OCI-LY1 (cell line): ENCODE measurements at regions not wholly inside any gene's neighbourhood (a gene's known extent, or its start where the extent isn't known, plus 50 kb on each side); places are given as distances from the start of the nearest gene placed in this dataset.

Experiments
- CTCF ChIP-seq: fragments of 200-600 bp; sonication (generic), shearing (Covaris generic); IDR thresholded peaks from 2 replicates; pipeline ENCODE4 v1.5.1; 2017; ENCODE audit warnings: mild to moderate bottlenecking, antibody characterized with exemption, low read length, moderate library complexity, mixed read lengths
- EZH2 ChIP-seq: fragments of 200-600 bp; sonication (generic), shearing (Covaris generic); IDR thresholded peaks from 2 replicates; pipeline ENCODE4 v1.8.0; 2017; ENCODE audit warnings: borderline replicate concordance, mixed run types, mild to moderate bottlenecking, antibody characterized with exemption, low read length, moderate library complexity, mixed read lengths

GRCh38 chr10:51004776-51005175 lies 69.5 kb upstream of the PRKG1 start:
- TF ChIP-seq CTCF (no peak), EZH2 (no peak)
